HG03565 (cell line): ENCODE measurements at regions not wholly inside any gene's neighbourhood (a gene's known extent, or its start where the extent isn't known, plus 50 kb on each side); places are given as distances from the start of the nearest gene placed in this dataset.

Experiments used
- ATAC-seq: cut with Tn5 transposase; IDR thresholded peaks from one replicate; pipeline ENCODE4 v1.9.1; 2021; ENCODE audit warnings: mild to moderate bottlenecking, moderate library complexity; ENCODE audit not compliant: unreplicated experiment

GRCh38 chr5:168104811-168105481 lies 186.5 kb upstream of the WWC1 start:
- no peak for ATAC-seq

DNA sequence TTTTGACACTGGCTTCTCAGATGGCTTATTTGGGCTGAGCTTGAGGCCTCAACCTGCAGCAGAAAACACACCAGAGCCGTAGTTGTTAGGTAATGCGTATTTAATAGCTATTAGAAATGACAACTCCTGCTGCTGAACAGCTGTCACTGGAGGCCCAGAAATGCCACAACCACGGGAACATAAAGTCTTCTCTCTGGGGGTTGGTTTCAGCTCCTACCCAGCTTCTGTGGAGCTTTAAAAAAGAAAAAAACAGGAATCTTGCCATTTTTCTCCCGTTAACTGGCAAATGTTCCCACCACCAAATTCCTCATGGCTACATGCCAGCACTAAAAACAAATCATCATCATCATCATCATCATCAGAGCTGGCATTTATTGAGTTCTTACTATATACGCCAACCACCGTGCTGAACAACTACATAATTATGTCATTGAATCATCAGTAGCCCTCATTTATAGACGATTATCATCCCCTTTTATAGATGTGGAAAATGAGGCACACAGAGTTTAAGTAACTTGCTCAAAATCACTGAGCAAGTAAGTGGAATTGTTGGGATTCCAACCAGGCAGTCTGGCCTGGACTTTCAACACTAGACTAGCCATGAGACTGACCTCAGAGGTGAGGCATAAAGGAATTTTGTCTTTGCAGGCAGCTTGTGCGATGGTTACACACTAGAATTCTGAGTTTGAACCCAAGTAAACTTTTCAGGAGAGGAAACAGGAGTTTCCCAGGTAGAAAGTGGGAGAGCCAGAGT lies 185.3 kb upstream of the WWC1 start:
- no peak for ATAC-seq

DNA sequence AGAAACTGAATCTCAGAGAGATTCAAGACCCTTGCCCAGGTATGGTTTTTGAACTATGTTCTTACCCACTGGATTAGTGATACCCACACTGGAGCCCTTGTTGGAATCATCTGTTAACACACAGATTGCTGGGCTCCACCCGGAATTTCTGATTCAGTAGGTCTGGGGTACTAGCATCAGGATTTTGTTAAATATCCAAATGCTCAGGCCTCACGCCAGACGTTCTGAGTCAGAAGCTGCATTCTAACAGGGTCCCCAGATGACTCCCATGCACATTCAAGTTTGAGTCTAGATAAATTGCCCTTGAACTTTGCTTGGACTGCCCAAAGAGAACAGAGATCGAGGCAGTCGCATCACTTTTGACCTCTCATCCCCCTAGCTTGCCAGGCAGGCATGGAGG lies 182.0 kb upstream of the WWC1 start:
- ATAC-seq, result no peak

DNA sequence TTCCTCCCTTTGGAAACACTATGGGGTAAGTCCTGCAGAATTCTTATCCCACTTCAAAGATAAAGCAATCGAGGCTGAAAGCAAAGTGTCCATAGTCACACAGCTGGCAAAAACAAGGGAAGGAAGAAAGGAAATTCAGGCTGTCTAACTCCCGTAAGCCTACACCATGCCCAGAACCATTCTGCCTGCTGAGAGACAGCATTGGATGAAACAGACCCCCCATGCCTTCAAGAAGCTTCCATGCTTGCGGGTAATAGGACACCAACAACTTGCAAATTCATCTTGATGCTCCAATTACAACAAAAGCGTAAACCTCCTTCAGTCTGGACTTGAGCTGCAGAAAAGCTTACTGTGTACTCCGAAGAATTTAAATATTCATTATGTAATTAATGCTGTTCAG lies 181.1 kb upstream of the WWC1 start:
- no peak for ATAC-seq

GRCh38 chr5:168110870-168111832 lies 180.3 kb upstream of the WWC1 start:
- no peak for ATAC-seq

- ATAC-seq, result peak; percentile 84
These were observed 176.9 kb upstream of the WWC1 start for GRCh38 chr5:168114444-168115017.

DNA sequence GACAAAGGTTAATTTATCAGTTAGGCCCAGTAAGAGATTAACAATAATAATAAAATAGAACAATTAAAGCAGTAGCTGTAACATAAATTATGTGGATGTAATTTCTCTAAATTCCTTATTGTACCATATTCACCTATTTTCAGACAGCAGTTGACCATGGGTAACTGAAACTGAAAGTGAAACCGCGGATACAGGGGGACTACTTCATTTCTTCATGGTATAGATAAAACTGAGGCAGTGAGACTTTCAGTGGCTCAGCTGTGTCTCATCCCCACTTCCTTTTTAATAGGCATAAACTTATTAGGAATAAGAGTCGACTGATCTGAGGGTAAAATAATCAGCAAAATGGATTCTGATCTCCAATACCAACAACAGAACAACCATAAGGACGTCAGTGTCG lies 174.0 kb upstream of the WWC1 start:
- ATAC-seq, result no peak

DNA sequence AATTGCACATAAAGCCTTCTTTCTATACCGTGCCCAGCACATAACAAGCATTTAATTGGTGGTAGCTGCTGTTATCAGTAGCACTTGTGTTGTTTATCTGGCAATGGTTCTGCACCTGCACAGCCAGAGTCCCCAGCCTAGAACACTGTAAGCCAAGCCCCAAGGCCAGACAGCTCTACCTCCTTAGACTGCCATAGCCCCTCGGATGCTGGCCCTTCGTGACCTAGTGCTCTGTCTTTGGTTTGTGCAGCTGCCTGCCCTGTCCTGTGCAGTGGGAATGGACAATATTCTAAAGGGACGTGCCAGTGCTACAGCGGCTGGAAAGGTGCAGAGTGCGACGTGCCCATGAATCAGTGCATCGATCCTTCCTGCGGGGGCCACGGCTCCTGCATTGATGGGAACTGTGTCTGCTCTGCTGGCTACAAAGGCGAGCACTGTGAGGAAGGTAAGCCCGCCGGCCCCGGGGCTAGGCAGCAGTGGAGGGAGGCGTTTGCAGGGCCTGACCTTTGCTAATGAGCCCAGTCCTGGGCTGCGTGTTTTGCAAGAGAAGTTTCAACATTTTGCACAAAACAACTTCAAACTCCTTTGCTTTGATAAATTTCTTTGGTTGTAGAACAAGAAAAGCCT lies 173.3 kb upstream of the WWC1 start:
- no peak for ATAC-seq

DNA sequence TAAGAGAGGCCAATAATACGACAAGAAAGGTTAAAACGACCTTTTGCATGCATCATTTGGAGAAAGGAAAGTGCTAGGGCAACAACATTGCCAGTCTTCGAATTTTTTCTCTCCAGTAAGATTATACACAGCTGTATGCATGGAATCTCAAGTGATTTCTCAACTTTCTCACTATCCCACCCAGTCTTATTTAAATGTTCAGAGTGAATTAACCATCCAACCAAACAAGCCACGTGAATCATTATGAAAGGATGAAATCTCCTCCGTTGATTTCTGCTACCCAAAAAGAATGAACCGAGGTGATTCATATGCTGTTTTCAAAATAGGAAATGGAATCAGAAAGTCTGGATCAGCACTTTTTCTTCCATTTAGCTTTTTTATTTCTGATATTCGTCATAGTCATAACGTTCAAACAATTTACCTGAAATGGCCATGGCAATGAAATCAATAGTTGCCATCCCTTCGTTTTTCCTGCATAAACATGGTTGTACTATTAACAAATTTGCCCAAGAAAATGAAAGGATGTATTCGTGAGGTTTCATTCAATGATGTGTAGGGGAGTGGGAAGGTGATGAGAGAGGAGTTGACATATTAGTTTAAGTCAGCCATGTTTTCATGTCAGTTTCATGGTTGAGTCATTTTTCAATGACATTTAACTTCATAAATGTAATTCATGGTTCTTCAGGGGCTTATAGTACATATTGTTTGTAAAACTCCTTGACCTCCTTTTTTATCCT lies 170.9 kb upstream of the WWC1 start:
- ATAC-seq, result no peak

DNA sequence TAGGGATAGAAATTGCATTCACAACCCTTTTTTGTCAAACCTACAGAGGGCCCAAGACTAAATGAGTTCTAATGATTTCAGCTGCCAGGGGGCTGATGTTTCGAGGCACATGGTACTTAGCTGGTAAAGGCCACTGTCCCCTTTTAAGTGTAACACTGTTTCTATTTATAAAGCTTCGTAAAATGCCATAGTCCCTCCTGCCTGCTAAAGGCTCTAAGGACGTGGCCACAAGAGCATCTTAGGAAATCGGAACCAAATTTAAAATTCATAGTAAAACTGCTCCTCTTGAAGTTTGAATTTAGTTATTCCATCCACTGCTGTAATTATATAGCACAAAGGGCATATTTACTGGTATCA lies 170.3 kb upstream of the WWC1 start:
- no peak for ATAC-seq

GRCh38 chr5:168123631-168124528 lies 167.6 kb upstream of the WWC1 start:
- peak; percentile 96 for ATAC-seq

GRCh38 chr5:168125445-168126199 lies 165.8 kb upstream of the WWC1 start:
- ATAC-seq, result no peak

DNA sequence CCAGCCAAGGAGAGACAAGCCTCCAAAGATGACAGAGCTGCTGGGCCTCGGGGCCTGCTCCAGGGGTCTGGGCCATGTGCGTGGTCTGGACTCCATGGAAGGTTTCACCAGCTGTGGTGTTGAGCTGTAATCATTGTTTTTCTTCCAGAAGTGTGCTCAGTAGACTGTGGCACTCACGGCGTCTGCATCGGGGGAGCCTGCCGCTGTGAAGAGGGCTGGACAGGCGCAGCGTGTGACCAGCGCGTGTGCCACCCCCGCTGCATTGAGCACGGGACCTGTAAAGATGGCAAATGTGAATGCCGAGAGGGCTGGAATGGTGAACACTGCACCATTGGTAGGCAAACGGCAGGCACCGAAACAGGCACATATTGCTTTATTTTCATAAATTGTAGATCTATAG lies 164.8 kb upstream of the WWC1 start:
- ATAC-seq, result no peak

- ATAC-seq, result no peak
These were observed 163.3 kb upstream of the WWC1 start for GRCh38 chr5:168128111-168128510.

DNA sequence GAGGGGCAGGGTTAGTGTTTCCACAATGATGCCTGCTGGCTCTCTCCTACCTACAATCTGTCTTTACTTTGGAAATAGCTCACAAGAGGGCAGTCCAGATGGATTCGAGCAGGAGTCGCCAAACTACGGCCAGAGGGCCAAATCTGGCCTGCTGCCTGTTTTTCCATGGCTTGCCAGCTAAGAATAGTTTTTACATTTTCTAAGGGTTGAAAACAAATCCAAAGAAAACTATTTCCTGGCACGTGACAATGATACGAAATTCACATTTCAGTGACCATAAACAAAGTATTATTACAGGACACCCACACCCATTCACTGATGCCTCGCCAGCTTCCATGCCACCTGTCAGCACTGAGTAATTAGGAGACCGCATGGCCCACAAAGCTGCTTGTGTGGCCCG lies 162.9 kb upstream of the WWC1 start:
- ATAC-seq, result no peak

GRCh38 chr5:168131519-168131918 lies 159.9 kb upstream of the WWC1 start:
- ATAC-seq, result no peak

DNA sequence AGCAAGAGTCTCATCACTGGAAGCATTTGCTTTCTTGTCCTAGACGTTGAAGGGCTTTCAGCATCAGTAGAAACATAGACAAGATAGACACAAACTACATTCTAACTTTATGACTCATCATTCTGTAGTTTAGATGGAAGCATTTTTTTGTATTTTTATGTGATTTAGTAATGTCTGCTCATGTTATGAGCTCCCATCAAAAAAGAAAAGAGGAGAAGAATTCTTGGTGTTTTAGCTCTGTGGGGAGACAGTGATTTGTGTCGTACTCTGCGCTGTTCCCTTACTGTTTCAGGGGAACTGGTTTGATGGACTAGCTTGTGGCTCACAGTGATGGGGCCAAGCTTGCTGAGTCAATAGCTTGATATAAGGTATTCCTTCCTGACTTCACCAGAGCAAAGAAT lies 159.2 kb upstream of the WWC1 start:
- ATAC-seq, result no peak

GRCh38 chr5:168135897-168136296 lies 155.5 kb upstream of the WWC1 start:
- peak; percentile 97 for ATAC-seq
